ENCODE measurements at regions not wholly inside any gene's neighbourhood (a gene's known extent, or its start where the extent isn't known, plus 50 kb on each side); places are given as distances from the start of the nearest gene placed in this dataset.

GRCh38 chr7:438361-438760, 81.3 kb downstream of the PDGFA start:
- TF ChIP-seq EZH2 (IDR thresholded peaks at IDR 0.05), result no peak
- no peak for TF ChIP-seq POLR2AphosphoS5 (IDR thresholded peaks at IDR 0.05; ENCODE audit: borderline replicate concordance, low read depth, low read length)
- no peak for TF ChIP-seq FOXP2 (optimal IDR thresholded peaks at IDR 0.05; ENCODE audit: control extremely low read depth, extremely low read length, insufficient read depth)

Measured in SK-N-MC (cell line).